Loucy (cell line): ENCODE measurements at regions not wholly inside any gene's neighbourhood (a gene's known extent, or its start where the extent isn't known, plus 50 kb on each side); places are given as distances from the start of the nearest gene placed in this dataset.

Source experiments
- CTCF ChIP-seq: fragments of 200-600 bp; sonication (generic); conservative IDR thresholded peaks from 2 replicates; pipeline ENCODE4 v1.5.1; 2014; ENCODE audit warnings: mild to moderate bottlenecking, antibody characterized with exemption, low read length
- EZH2phosphoT487 ChIP-seq: fragments of 200-600 bp; IDR thresholded peaks from 2 replicates; pipeline ENCODE4 v1.6.1; 2018; ENCODE audit warnings: antibody characterized with exemption, mild to moderate bottlenecking, moderate library complexity, borderline replicate concordance

GRCh38 chr2:16775899-16776231 is 110.2 kb upstream of the CYRIA start:
- TF ChIP-seq CTCF (no peak), EZH2phosphoT487 (no peak)
